GM10248 (cell line): ENCODE measurements at regions not wholly inside any gene's neighbourhood (a gene's known extent, or its start where the extent isn't known, plus 50 kb on each side); places are given as distances from the start of the nearest gene placed in this dataset.

Source experiments
- CTCF ChIA-PET: fragments of 300-600 bp; sonication (Branson Sonifier 250); formaldehyde crosslinking; extraction: SDS; loops from one replicate; lab custom pipeline; 2021; ENCODE audit warnings: antibody characterized with exemption; lab: Yijun Ruan, JAX
- POLR2A ChIA-PET: fragments of 350-650 bp; sonication (Branson Sonifier 250); formaldehyde crosslinking; extraction: SDS; loops from one replicate; lab custom pipeline; 2020; ENCODE audit warnings: antibody characterized with exemption; lab: Yijun Ruan, JAX
- DNase-seq: peaks from one replicate; pipeline ENCODE4 v3.0.0; 2012; ENCODE audit errors: extremely low spot score
- CTCF ChIP-seq: IDR thresholded peaks from 2 replicates; pipeline ENCODE4 v1.5.1; 2012; ENCODE audit warnings: mild to moderate bottlenecking, low read depth; ENCODE audit errors: extremely low read depth, missing control alignments, control extremely low read depth

GRCh38 chr3:72463083-72463482, 385.2 kb downstream of the SHQ1 start:
- CTCF ChIA-PET, result interaction anchor here (1.4 to 1.9 kb wide), 2 partner anchors 20 to 33 kb away, joined by 3 to 5 read pairs; no protein-coding TSS in a partner anchor
- POLR2A ChIA-PET, result no interaction called here
- no peak for DNase-seq
- TF ChIP-seq CTCF, result no peak

DNA sequence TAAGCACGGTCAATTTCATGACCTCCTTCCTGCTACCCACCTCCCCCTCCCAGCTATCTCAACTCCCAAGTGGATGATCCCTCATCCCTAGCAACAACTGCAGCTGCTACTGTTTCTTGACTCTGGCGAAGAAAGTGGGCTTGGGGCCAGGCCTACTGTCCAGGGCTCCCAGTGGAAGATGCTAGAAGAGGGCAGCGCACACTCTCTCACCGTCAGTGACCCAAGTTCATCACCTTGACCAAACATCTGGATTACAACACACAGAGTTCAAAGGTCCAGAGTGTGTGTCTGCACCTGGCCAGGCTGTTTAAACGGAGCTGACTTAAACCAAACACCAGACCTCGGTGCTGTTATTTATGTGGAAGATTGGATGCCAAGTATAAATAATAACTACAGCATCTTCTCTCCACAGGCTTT, 385.6 kb downstream of the SHQ1 start:
- no peak for DNase-seq
- TF ChIP-seq CTCF, result no peak
- POLR2A ChIA-PET, result no interaction called here
- CTCF ChIA-PET, result interaction anchor here (1.4 to 1.9 kb wide), 2 partner anchors 21 to 32 kb away, joined by 3 to 5 read pairs; no protein-coding TSS in a partner anchor

DNA sequence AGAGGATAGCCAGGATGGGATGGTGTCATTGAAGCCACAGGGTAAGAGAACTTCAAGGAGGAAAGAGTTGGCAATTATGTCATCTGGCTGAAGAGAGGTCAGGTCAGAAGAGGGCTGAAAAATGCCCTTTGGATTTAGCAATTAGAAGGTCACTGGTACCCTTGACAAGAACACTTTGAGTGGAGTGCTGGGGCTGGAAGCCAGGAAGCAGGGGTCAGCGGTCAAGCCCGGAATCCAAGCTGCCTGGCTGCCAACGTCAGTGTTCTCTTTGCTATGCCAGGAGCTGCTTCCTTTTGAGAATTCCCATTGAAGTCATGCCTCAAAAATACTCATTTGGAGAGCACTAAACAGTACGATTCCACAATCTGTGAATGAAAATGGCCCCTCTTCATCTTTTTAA, 386.5 kb downstream of the SHQ1 start:
- ChIA-PET CTCF (interaction anchor here (1.5 kb wide), 1 partner anchor 8 kb away, joined by 4 read pairs; no protein-coding TSS in a partner anchor), POLR2A (no interaction called here)
- no peak for TF ChIP-seq CTCF
- DNase-seq, result no peak

DNA sequence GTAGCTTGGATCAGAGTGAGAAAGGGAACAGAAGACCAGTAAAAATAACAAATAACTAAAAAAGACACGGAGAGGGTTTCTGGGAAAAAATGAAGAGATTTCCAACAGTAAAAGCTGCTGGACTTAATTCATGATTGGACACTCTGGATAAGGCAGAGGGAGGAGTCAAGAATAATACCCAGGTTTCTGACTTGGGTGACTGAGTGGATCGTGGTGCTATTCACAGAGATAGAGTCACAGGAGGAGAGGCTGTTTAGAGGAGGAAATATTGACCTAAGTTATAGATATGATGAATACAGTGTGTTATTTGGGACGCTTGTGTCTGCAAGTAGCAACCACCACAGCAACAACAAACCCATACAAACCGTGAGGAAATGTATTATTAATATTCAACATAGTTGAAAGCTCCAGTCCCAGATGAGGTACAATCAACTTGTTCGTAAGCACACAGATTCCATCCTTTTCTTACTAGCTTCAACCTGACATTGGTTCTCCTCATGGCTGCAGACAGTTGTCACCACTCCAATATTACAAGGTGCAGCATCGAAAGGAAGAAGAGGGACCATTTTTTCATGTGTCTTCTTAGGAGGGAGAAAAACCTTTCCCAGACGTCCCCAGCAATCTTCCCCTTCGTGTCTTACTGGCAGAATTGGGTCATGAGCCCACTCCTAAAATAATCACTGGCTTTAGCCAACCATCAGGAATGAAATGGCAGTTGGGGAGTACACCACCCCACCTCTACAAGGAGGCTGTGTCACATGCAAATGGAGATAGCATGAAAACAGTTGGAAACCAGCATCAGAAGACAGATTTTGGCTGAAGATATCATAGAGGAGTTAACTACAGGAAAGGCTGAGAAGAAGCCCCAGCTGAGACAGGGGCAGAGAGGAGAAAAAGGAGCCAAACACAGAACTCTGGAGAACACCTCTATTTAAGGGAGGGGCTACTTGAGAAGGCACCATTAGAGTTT, 387.8 kb downstream of the SHQ1 start:
- CTCF ChIA-PET, result interaction anchor here (1.5 kb wide), 1 partner anchor 10 kb away, joined by 4 read pairs; no protein-coding TSS in a partner anchor
- no peak for TF ChIP-seq CTCF
- no peak for DNase-seq
- POLR2A ChIA-PET, result interaction anchor here (0.6 kb wide), 1 partner anchor 10 kb away, joined by 3 read pairs; no protein-coding TSS in a partner anchor

GRCh38 chr3:72459588-72459987, 388.7 kb downstream of the SHQ1 start:
- DNase-seq, result no peak
- TF ChIP-seq CTCF, result no peak
- POLR2A ChIA-PET, result no interaction called here
- CTCF ChIA-PET, result no interaction called here

DNA sequence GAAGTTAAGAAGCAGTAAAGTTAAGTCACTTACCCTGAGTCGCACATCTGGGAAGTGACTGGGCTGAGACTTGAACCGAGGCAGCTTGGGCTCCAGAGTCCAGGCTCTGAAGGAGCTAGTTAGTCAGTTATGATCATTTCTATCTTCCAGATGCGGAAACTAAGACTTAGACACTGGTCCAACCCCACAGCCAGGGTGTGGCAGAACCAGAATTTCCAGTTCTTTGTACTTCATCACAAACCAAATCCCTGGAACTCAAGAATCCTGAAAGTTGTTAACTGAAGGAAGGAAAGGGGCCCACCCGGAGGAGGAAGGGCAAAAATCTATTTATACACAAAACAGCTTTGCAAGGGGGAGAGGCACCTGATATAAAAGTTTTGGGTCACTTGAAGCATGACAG, 389.9 kb downstream of the SHQ1 start:
- ChIA-PET POLR2A (no interaction called here), CTCF (interaction anchor here (1.1 to 1.6 kb wide), 3 partner anchors 17 to 24 kb away, joined by 3 read pairs; no protein-coding TSS in a partner anchor)
- no peak for TF ChIP-seq CTCF
- DNase-seq, result no peak
